OCI-LY7 (cell line): ENCODE measurements at regions not wholly inside any gene's neighbourhood (a gene's known extent, or its start where the extent isn't known, plus 50 kb on each side); places are given as distances from the start of the nearest gene placed in this dataset.

Experiments used
- BruUV-seq: library from RNA; stranded (reverse); fragments of 400-500 nt; replicated peaks from 2 replicates; lab custom pipeline; 2021; lab: Mats Ljungman, UMichigan
- CTCF ChIA-PET: fragments of 300-600 bp; sonication (Branson Sonifier 250); formaldehyde crosslinking; loops from one replicate; lab custom pipeline; 2022; ENCODE audit warnings: antibody characterized with exemption; ENCODE audit not compliant: unreplicated experiment; lab: Charles Lee
- POLR2A ChIA-PET: fragments of 300-600 bp; sonication (Branson Sonifier 250); formaldehyde crosslinking; loops from one replicate; lab custom pipeline; 2022; ENCODE audit warnings: antibody characterized with exemption; lab: Charles Lee
- DNase-seq: peaks from one replicate; pipeline ENCODE4 v3.0.0-alpha.2; 2015; ENCODE audit warnings: low spot score
- H2AFZ ChIP-seq: fragments of 200-600 bp; sonication (generic), shearing (Covaris generic); 2 replicates; pipeline ENCODE4 v1.6.1; 2014; ENCODE audit warnings: mild to moderate bottlenecking, antibody characterized with exemption, low read length, moderate library complexity
- H3K27ac ChIP-seq: fragments of 200-600 bp; sonication (generic); 2 replicates; pipeline ENCODE4 v1.5.1; 2014; ENCODE audit warnings: mixed run types, low read depth, mild to moderate bottlenecking, moderate library complexity, low read length, inconsistent platforms; ENCODE audit not compliant: poor library complexity, severe bottlenecking
- H3K36me3 ChIP-seq: fragments of 200-600 bp; sonication (generic); 2 replicates; pipeline ENCODE4 v1.6.1; 2014; ENCODE audit warnings: mild to moderate bottlenecking, antibody characterized with exemption, low read length, moderate library complexity, mixed read lengths; ENCODE audit not compliant: insufficient read depth
- H3K4me1 ChIP-seq: fragments of 200-600 bp; sonication (generic); 2 replicates; pipeline ENCODE4 v1.5.1; 2014; ENCODE audit warnings: mild to moderate bottlenecking, low read length; ENCODE audit not compliant: insufficient read depth, poor library complexity, severe bottlenecking
- H3K4me2 ChIP-seq: fragments of 200-600 bp; sonication (generic); 2 replicates; pipeline ENCODE4 v1.6.1; 2014; ENCODE audit warnings: mild to moderate bottlenecking, low read length
- H3K4me3 ChIP-seq: fragments of 200-600 bp; sonication (generic); 2 replicates; pipeline ENCODE4 v1.5.1; 2014; ENCODE audit warnings: mild to moderate bottlenecking, low read depth, low read length; ENCODE audit not compliant: poor library complexity, severe bottlenecking
- H3K79me2 ChIP-seq: fragments of 200-600 bp; sonication (generic); 2 replicates; pipeline ENCODE4 v1.6.1; 2016; ENCODE audit warnings: low read depth, mild to moderate bottlenecking, low read length, moderate library complexity, mixed read lengths; ENCODE audit not compliant: insufficient read depth
- H3K9me2 ChIP-seq: fragments of 200-600 bp; sonication (generic); 2 replicates; pipeline ENCODE4 v1.6.1; 2016; ENCODE audit warnings: mild to moderate bottlenecking, low read length, mixed read lengths; ENCODE audit not compliant: insufficient read depth
- H3K9me3 ChIP-seq: fragments of 200-600 bp; sonication (generic); 2 replicates; pipeline ENCODE4 v1.6.1; 2014; ENCODE audit warnings: mild to moderate bottlenecking, mixed run types, low read length, mixed read lengths
- H4K20me1 ChIP-seq: fragments of 200-600 bp; sonication (generic); 2 replicates; pipeline ENCODE4 v1.6.1; 2014; ENCODE audit warnings: mild to moderate bottlenecking, antibody characterized with exemption, low read length, moderate library complexity, mixed read lengths; ENCODE audit not compliant: insufficient read depth
- EZH2phosphoT487 ChIP-seq: fragments of 200-600 bp; sonication (generic); IDR thresholded peaks from 2 replicates; pipeline ENCODE4 v1.6.1; 2018; ENCODE audit warnings: low read depth, borderline replicate concordance, mild to moderate bottlenecking, mixed run types, antibody characterized with exemption, low read length, moderate library complexity, mixed read lengths
- intact Hi-C: fragments of 100-400 bp; cut with micrococcal nuclease; formaldehyde crosslinking; loops from one replicate; pipeline ENCODE4 v1.10.0; 2022; ENCODE audit not compliant: unreplicated experiment
- TF ChIP-seq, protein P1 (sequence below): fragments of 200-600 bp; sonication (generic); conservative IDR thresholded peaks from 2 replicates; pipeline ENCODE4 v1.5.1; 2014; ENCODE audit warnings: mild to moderate bottlenecking, antibody characterized with exemption, low read length, moderate library complexity, mixed read lengths

DNA sequence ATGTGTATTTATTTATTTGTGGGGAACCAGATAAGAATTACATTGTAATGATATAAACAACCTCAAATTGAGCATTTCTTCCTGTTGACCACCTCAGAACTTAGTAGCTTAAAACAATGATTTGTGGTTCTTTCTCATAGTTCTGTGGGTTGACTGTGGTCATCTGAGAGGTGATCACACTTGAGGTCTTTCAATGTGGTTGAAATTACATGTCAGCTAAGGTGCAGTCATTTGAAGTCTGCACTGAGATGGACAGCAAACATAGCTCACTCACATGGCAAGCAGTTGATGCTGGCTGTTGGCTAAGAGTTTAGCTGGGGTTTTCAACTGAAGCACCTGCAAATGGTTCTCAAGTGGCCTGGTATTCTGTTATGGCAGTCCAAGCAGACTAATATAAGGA lies 436.7 kb upstream of the MAP3K7 start:
- H3K4me3 ChIP-seq: no peak overlapping the region
- no peak overlapping the region for H3K27ac ChIP-seq
- intact Hi-C loops: no loop called here
- CTCF ChIA-PET: no interaction called here
- no peak overlapping the region for H3K4me2 ChIP-seq
- H4K20me1 ChIP-seq: no peaks in the 10 kb centered on the region
- no peaks in the 10 kb centered on the region for H3K4me1 ChIP-seq
- TF ChIP-seq, protein P1, sequence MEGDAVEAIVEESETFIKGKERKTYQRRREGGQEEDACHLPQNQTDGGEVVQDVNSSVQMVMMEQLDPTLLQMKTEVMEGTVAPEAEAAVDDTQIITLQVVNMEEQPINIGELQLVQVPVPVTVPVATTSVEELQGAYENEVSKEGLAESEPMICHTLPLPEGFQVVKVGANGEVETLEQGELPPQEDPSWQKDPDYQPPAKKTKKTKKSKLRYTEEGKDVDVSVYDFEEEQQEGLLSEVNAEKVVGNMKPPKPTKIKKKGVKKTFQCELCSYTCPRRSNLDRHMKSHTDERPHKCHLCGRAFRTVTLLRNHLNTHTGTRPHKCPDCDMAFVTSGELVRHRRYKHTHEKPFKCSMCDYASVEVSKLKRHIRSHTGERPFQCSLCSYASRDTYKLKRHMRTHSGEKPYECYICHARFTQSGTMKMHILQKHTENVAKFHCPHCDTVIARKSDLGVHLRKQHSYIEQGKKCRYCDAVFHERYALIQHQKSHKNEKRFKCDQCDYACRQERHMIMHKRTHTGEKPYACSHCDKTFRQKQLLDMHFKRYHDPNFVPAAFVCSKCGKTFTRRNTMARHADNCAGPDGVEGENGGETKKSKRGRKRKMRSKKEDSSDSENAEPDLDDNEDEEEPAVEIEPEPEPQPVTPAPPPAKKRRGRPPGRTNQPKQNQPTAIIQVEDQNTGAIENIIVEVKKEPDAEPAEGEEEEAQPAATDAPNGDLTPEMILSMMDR: no peak
- TF ChIP-seq EZH2phosphoT487: no peak
- POLR2A ChIA-PET: no interaction called here
- H3K9me3 ChIP-seq: no peaks in the 10 kb centered on the region
- no peaks in the 10 kb centered on the region for H3K36me3 ChIP-seq
- no peak for DNase-seq
- H3K79me2 ChIP-seq: no peaks in the 10 kb centered on the region
- BruUV-seq: no TSS peak
- no peak overlapping the region for H2AFZ ChIP-seq
- no peaks in the 10 kb centered on the region for H3K9me2 ChIP-seq

DNA sequence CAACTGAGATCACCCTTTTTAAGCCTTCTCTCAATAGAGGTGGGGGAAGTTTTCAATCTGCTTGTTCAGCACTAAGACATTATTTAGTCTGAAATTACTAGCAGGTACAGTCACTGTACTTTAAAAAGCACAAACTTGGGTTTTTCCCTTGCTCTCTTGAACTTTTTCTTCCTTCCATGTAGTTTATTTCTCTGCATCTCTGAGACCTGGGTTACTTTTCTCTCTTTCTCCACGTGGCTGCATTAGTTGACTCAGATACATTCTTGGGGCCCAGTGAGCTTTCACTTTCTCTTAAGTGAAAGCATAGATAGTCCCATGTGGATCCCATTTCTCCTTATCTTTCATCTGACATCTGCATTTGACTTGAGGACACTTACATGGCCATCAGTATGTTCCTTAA lies 433.9 kb upstream of the MAP3K7 start:
- ChIA-PET POLR2A (no interaction called here), CTCF (no interaction called here)

GRCh38 chr6:91018586-91018985 lies 431.7 kb upstream of the MAP3K7 start:
- CTCF ChIA-PET: no interaction called here
- Histone ChIP-seq H3K4me2 (no peak overlapping the region), H3K36me3 (no peaks in the 10 kb centered on the region), H2AFZ (no peak overlapping the region), H4K20me1 (no peaks in the 10 kb centered on the region), H3K79me2 (no peaks in the 10 kb centered on the region), H3K9me2 (no peaks in the 10 kb centered on the region), H3K9me3 (no peaks in the 10 kb centered on the region), H3K4me1 (no peaks in the 10 kb centered on the region), H3K4me3 (no peak overlapping the region), H3K27ac (no peak overlapping the region)
- POLR2A ChIA-PET: no interaction called here
- TF ChIP-seq EZH2phosphoT487: no peak
- DNase-seq: no peak
- intact Hi-C loops: no loop called here
- BruUV-seq: no TSS peak

More for the DNA sequence above, 433.9 kb upstream of the MAP3K7 start:
- H3K4me2 ChIP-seq: no peak overlapping the region
- BruUV-seq: no TSS peak
- no peaks in the 10 kb centered on the region for H4K20me1 ChIP-seq
- no peak for TF ChIP-seq EZH2phosphoT487
- TF ChIP-seq, protein P1: no peak
- no peaks in the 10 kb centered on the region for H3K36me3 ChIP-seq
- DNase-seq: no peak
- no peak overlapping the region for H3K4me3 ChIP-seq
- H2AFZ ChIP-seq: no peak overlapping the region
- no peaks in the 10 kb centered on the region for H3K9me3 ChIP-seq
- no peaks in the 10 kb centered on the region for H3K4me1 ChIP-seq
- intact Hi-C loops: no loop called here
- no peak overlapping the region for H3K27ac ChIP-seq
- no peaks in the 10 kb centered on the region for H3K79me2 ChIP-seq
- H3K9me2 ChIP-seq: no peaks in the 10 kb centered on the region
